CD4-positive, alpha-beta T cell (primary cell): ENCODE measurements at regions not wholly inside any gene's neighbourhood (a gene's known extent, or its start where the extent isn't known, plus 50 kb on each side); places are given as distances from the start of the nearest gene placed in this dataset.

ENCODE experiments used
- ATAC-seq: fragments of 200-7000 bp; cut with Tn5 transposase; one replicate; pipeline ENCODE4 v1.10.0; 2022; ENCODE audit warnings: mild to moderate bottlenecking; ENCODE audit not compliant: poor library complexity
- CTCF ChIA-PET: fragments of 350-600 bp; sonication (Branson Sonifier 250); formaldehyde crosslinking; loops from one replicate; lab custom pipeline; 2021; ENCODE audit warnings: antibody characterized with exemption, inconsistent platforms; lab: Charles Lee
- POLR2A ChIA-PET: fragments of 350-600 bp; sonication (Branson Sonifier 250); formaldehyde crosslinking; loops from one replicate; lab custom pipeline; 2021; ENCODE audit warnings: antibody characterized with exemption, inconsistent platforms; lab: Charles Lee
- DNase-seq, 14 experiments: peaks; one replicate each; pipeline ENCODE4 v3.0.0-alpha.2; 2013 to 2020; ENCODE audit warnings: mixed read lengths in 2 of 14
- H3K27ac ChIP-seq, 2 donors: one replicate each; pipeline versions ENCODE4 v1.5.1 to v1.7.0; 2013; ENCODE audit warnings: low read length in 2 of 2, low read depth in 1 of 2, mild to moderate bottlenecking in 1 of 2
- H3K27me3 ChIP-seq, 2 experiments: 1 replicate in 1 of 2; 2 replicates in 1 of 2; pipeline versions ENCODE4 v1.6.1 to v1.7.0; 2013; ENCODE audit warnings: low read length in 2 of 2, control low read depth in 1 of 2, mild to moderate bottlenecking in 1 of 2, moderate library complexity in 1 of 2; ENCODE audit not compliant: insufficient read depth in 2 of 2, control insufficient read depth in 1 of 2
- H3K36me3 ChIP-seq: one replicate; pipeline ENCODE4 v1.6.1; 2013; ENCODE audit warnings: low read length, control low read depth; ENCODE audit not compliant: insufficient read depth
- H3K4me1 ChIP-seq: one replicate; pipeline ENCODE4 v1.6.1; 2013; ENCODE audit warnings: low read length, control low read depth; ENCODE audit not compliant: insufficient read depth
- H3K4me3 ChIP-seq: one replicate; pipeline ENCODE4 v1.5.1; 2013; ENCODE audit warnings: mild to moderate bottlenecking, low read length, moderate library complexity
- H3K9me3 ChIP-seq, 2 experiments: 1 replicate in 1 of 2; 2 replicates in 1 of 2; pipeline versions ENCODE4 v1.6.1 to v1.7.0; 2013; ENCODE audit warnings: low read length in 2 of 2, mild to moderate bottlenecking in 2 of 2, control low read depth in 1 of 2, moderate library complexity in 1 of 2; ENCODE audit not compliant: control insufficient read depth in 1 of 2, insufficient read depth in 1 of 2
- H3K27ac Mint-ChIP-seq: one replicate; pipeline ENCODE4 v1.8.0; 2020; ENCODE audit warnings: mixed read lengths
- H3K27me3 Mint-ChIP-seq: one replicate; pipeline ENCODE4 v1.8.0; 2021; ENCODE audit warnings: mixed read lengths
- H3K36me3 Mint-ChIP-seq: one replicate; pipeline ENCODE4 v1.8.0; 2021; ENCODE audit warnings: low read depth, mixed read lengths
- H3K4me1 Mint-ChIP-seq: one replicate; pipeline ENCODE4 v1.8.0; 2021; ENCODE audit warnings: low read depth, mixed read lengths
- H3K4me3 Mint-ChIP-seq: one replicate; pipeline ENCODE4 v1.8.0; 2020; ENCODE audit warnings: mild to moderate bottlenecking, mixed read lengths
- H3K9me3 Mint-ChIP-seq: one replicate; pipeline ENCODE4 v1.8.0; 2020; ENCODE audit warnings: mixed read lengths
- CTCF ChIP-seq: fragments of 200-600 bp; IDR thresholded peaks from one replicate; pipeline ENCODE4 v1.8.0; 2022; ENCODE audit warnings: antibody characterized with exemption, mild to moderate bottlenecking
- intact Hi-C, 2 experiments: fragments of 100-400 bp; cut with DNase I in 1 of 2; cut with micrococcal nuclease in 1 of 2; formaldehyde crosslinking; loops; one replicate each; pipeline versions ENCODE4 v1.15.1 to v1.9.0; 2023 to 2025; cut with DNase I, micrococcal nuclease

GRCh38 chr6:71408787-71409723 lies 120.4 kb downstream of the OGFRL1 start:
- no peak for ATAC-seq
- no peak for TF ChIP-seq CTCF

GRCh38 chr6:71410164-71410566 lies 121.6 kb downstream of the OGFRL1 start:
- no peaks in the 10 kb centered on the region for H3K36me3 Mint-ChIP-seq
- no peak for TF ChIP-seq CTCF
- Histone ChIP-seq H3K4me1 (no peaks in the 10 kb centered on the region), H3K27ac (no peak overlapping the region), H3K27me3 (no peaks in the 10 kb centered on the region), H3K36me3 (no peaks in the 10 kb centered on the region), H3K9me3 (no peaks in the 10 kb centered on the region), H3K4me3 (no peak overlapping the region)
- ChIA-PET CTCF (no interaction called here), POLR2A (no interaction called here)
- H3K9me3 Mint-ChIP-seq, result no peaks in the 10 kb centered on the region
- DNase-seq (no peak), ATAC-seq (no peak)
- H3K4me1 Mint-ChIP-seq, result no peaks in the 10 kb centered on the region
- no peak overlapping the region for H3K27ac Mint-ChIP-seq
- intact Hi-C loops, result no loop called here
- no peak overlapping the region for H3K4me3 Mint-ChIP-seq
- H3K27me3 Mint-ChIP-seq, result peaks cover 39% of the 10 kb centered on the region

More at GRCh38 chr6:71408787-71409723, 120.4 kb downstream of the OGFRL1 start:
- no peaks in the 10 kb centered on the region for H3K27me3 ChIP-seq
- Mint-ChIP-seq H3K4me1 (no peaks in the 10 kb centered on the region), H3K27me3 (peaks cover 36% of the 10 kb centered on the region), H3K36me3 (no peaks in the 10 kb centered on the region), H3K9me3 (no peaks in the 10 kb centered on the region), H3K27ac (no peak overlapping the region), H3K4me3 (no peak overlapping the region)
- no peak overlapping the region for H3K4me3 ChIP-seq
- POLR2A ChIA-PET, result no interaction called here
- no peaks in the 10 kb centered on the region for H3K4me1 ChIP-seq
- intact Hi-C loops, result no loop called here
- H3K27ac ChIP-seq, result no peak overlapping the region
- no peaks in the 10 kb centered on the region for H3K9me3 ChIP-seq
- no peaks in the 10 kb centered on the region for H3K36me3 ChIP-seq
- no peak for DNase-seq
- CTCF ChIA-PET, result no interaction called here

GRCh38 chr6:71410681-71411080 lies 122.1 kb downstream of the OGFRL1 start:
- no peak overlapping the region for H3K4me3 Mint-ChIP-seq
- TF ChIP-seq CTCF, result no peak

More at GRCh38 chr6:71410681-71411080, 122.1 kb downstream of the OGFRL1 start:
- Histone ChIP-seq H3K36me3 (no peaks in the 10 kb centered on the region), H3K9me3 (no peaks in the 10 kb centered on the region), H3K4me1 (no peaks in the 10 kb centered on the region), H3K27ac (no peak overlapping the region), H3K4me3 (no peak overlapping the region), H3K27me3 (no peaks in the 10 kb centered on the region)
- intact Hi-C loops, result no loop called here
- Mint-ChIP-seq H3K4me1 (no peaks in the 10 kb centered on the region), H3K36me3 (no peaks in the 10 kb centered on the region), H3K27me3 (peaks cover 39% of the 10 kb centered on the region), H3K27ac (no peak overlapping the region), H3K9me3 (no peaks in the 10 kb centered on the region)
- ChIA-PET POLR2A (no interaction called here), CTCF (no interaction called here)
- DNase-seq (no peak), ATAC-seq (no peak)
